Left renal cortex interstitium (tissue), 4 donors: ENCODE measurements at regions not wholly inside any gene's neighbourhood (a gene's known extent, or its start where the extent isn't known, plus 50 kb on each side); places are given as distances from the start of the nearest gene placed in this dataset.
A peak's percentile ranks its signal among the peaks of the same experiment; 100 is the strongest.
"Not testable (repeated sequence)": the region's sequence is repeated elsewhere in the genome, so short reads cannot be mapped to it uniquely, and the experiment has no call there.

Experiments used
- DNase-seq, 4 donors: peaks; one replicate each; pipeline ENCODE4 v3.0.0-alpha.2; 2013; ENCODE audit warnings: low read depth in 4 of 4, low spot score in 2 of 4, missing footprints in 1 of 4

GRCh38 chr4:105022811-105023667 is 123.6 kb upstream of the TET2 start:
- no peak for DNase-seq

- DNase-seq, result no peak
These were observed 123.0 kb upstream of the TET2 start for GRCh38 chr4:105023668-105024055.

- no peak for DNase-seq
These were observed 121.2 kb upstream of the TET2 start for GRCh38 chr4:105025263-105026017.

- no peak for DNase-seq
These were observed 109.7 kb upstream of the TET2 start for GRCh38 chr4:105036991-105037390.

GRCh38 chr4:105042451-105042850 is 104.2 kb upstream of the TET2 start:
- DNase-seq, result no peak

- DNase-seq, result no peak
These were observed 95.8 kb upstream of the TET2 start for GRCh38 chr4:105050896-105051295.

- no peak for DNase-seq
These were observed 89.1 kb upstream of the TET2 start for GRCh38 chr4:105057370-105058105.

GRCh38 chr4:105058177-105058812 is 88.4 kb upstream of the TET2 start:
- DNase-seq, result no peak

- no peak for DNase-seq
These were observed 87.3 kb upstream of the TET2 start for GRCh38 chr4:105059337-105059736.

GRCh38 chr4:105060628-105061027 is 86.0 kb upstream of the TET2 start:
- no peak for DNase-seq

- peak; percentile 1 to 25 (median 17) for DNase-seq
These were observed 85.5 kb upstream of the TET2 start for GRCh38 chr4:105061136-105061696.

GRCh38 chr4:105061731-105062130 is 84.9 kb upstream of the TET2 start:
- DNase-seq, result no peak

GRCh38 chr4:105066401-105066800 is 80.3 kb upstream of the TET2 start:
- no peak for DNase-seq

GRCh38 chr4:105067431-105067830 is 79.2 kb upstream of the TET2 start:
- DNase-seq, result no peak

- DNase-seq, result no peak
These were observed 78.7 kb upstream of the TET2 start for GRCh38 chr4:105067946-105068345.

- no peak for DNase-seq
These were observed 78.2 kb upstream of the TET2 start for GRCh38 chr4:105068516-105068915.

- DNase-seq, result not testable (repeated sequence)
These were observed 74.6 kb upstream of the TET2 start for GRCh38 chr4:105072095-105072494.

- no peak for DNase-seq
These were observed 72.6 kb upstream of the TET2 start for GRCh38 chr4:105074097-105074496.

- no peak for DNase-seq
These were observed 71.6 kb upstream of the TET2 start for GRCh38 chr4:105075045-105075444.

GRCh38 chr4:105088110-105088879 is 58.4 kb upstream of the TET2 start:
- peak in 1 of 4 donors; percentile 13 for DNase-seq
